ENCODE measurements at regions not wholly inside any gene's neighbourhood (a gene's known extent, or its start where the extent isn't known, plus 50 kb on each side); places are given as distances from the start of the nearest gene placed in this dataset.

GRCh38 chr2:8006626-8007025 is 675.2 kb upstream of the ID2 start:
- no peak for DNase-seq (ENCODE audit: extremely low read depth in 1 of 2, low read depth in 1 of 2)

- no peak for DNase-seq (ENCODE audit: extremely low read depth in 1 of 2, low read depth in 1 of 2)
Measured at GRCh38 chr2:8009010-8009597, 672.8 kb upstream of the ID2 start.

DNA sequence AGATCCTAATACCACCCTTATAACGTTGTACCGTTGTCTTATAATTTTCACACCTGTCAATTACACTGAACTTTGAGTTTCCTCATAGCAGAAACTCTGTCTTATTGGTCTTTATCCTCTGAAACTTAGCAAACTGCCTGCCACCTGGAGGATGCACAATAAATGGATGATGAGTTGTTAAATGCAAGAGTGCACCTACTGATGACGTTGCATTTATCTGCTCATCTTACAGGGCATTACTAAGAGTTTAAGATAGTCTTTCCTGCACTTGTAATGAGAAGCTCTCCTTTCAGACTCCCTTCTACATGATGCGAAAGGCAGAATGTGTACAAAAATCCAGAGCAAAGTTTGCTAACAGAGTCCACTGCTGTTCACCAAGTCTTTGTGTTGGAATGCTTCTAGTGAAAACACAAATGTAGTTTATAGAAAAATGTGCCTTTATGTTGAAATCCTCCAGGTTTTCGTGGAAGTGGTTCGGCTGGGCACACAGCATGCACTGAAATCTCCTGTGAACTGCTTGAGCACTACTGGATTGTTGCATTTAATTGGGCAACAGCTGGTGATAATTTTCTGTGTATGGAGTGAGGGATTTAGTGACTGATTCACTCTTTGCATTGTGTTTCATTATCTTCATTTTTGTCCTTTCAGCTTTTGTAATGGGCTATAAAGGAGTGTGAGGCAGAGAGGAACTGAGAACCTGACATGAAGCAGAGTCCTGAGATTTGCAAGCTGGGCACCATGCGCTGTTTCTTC is 665.8 kb upstream of the ID2 start:
- DNase-seq (ENCODE audit: extremely low read depth in 1 of 2, low read depth in 1 of 2), result no peak

DNA sequence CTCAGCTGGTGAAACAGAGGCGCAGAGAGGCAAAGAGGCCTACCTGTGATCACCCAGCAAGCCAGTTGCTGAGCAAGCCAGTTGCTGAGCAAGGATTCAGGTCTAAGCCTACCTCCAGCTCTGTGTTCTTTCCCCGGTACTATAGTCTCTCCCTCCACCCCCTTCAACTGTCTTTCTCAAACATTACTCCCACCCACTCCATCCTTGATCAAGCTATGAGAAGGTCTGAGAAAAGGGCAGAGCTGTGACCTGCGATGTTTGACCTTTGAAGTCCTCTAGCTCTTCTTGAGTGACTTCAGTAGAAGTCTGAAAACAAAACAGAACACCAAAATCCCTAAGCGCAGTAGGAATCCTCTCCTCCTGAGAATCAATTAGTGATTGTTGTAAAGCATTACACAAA is 665.2 kb upstream of the ID2 start:
- DNase-seq (ENCODE audit: extremely low read depth in 1 of 2, low read depth in 1 of 2), result no peak

- no peak for DNase-seq (ENCODE audit: extremely low read depth in 1 of 2, low read depth in 1 of 2)
Measured at GRCh38 chr2:8018956-8019355, 662.9 kb upstream of the ID2 start.

DNA sequence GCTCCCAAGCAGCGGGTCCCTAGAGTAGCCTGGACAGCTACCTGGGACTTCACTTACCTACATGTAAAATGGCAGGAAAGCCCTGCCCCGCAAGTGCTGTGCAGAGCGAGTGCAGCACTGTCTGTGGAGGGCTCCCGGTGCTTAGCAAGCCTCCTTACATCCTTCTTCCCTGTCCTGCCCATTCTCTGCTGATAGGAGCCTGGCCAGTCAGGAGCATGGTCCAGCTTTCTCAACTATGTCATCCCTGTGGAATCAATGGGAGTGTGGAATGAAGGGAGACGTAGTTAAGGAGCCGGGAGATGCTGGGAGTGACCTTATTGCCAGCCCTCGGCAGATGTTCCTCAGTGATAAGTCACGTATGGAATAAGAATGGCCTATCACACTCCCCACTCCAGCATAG is 661.9 kb upstream of the ID2 start:
- DNase-seq (ENCODE audit: extremely low read depth in 1 of 2, low read depth in 1 of 2), result no peak

GRCh38 chr2:8021921-8022320 is 659.9 kb upstream of the ID2 start:
- DNase-seq (ENCODE audit: extremely low read depth in 1 of 2, low read depth in 1 of 2), result no peak

DNA sequence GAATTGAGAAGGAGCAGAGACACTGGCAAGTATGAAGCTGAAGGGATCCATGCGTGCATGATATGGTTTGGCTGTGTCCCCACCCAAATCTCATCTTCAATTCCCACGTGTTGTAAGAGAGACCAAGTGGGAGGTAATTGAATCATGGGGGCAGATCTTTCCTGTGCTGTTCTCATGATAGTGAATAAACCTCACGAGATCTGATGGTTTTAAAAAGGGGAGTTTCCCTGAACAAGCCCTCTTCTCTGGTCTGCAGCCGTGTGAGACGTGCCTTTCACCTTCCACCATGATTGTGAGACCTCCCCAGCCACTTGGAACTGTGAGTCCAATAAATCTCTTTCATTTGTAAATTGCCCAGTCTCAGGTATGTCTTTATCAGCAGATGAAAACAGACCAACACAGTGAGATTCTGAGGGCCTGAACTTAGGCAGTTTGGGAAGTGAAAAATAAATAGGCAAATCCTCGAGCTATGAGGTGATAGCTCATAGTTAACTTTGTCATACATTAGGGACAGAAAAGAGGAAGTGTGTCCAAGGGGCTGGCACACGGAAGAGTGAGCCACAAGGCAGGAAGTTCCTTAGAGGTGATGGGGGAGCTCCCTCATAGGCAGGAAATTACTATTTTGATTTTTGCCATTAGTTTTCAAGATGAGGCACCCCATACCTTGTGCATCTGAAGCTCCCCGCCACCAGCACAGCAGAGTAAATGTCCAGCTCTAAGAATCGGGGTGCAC is 658.8 kb upstream of the ID2 start:
- no peak for DNase-seq (ENCODE audit: extremely low read depth in 1 of 2, low read depth in 1 of 2)

DNA sequence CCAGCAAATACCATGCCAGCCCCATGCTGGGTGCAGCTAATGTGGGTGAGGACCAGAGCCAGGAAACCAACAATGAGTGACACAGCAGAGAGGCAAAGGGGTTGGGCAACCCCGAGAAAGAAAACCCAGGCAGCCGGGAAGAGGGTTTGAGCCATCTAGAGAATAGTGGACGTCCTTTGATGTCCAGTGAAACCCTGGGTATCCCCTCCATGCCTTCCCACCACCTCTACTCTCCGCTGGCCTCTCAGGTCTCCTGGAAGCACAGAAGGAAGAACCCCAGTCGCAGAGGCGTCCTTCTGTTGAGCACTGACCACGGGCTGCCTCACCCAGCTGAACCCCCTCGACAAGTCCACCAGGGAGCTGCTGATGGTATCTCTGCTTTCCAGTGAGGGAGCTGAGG is 657.4 kb upstream of the ID2 start:
- DNase-seq (ENCODE audit: extremely low read depth in 1 of 2, low read depth in 1 of 2), result no peak

DNA sequence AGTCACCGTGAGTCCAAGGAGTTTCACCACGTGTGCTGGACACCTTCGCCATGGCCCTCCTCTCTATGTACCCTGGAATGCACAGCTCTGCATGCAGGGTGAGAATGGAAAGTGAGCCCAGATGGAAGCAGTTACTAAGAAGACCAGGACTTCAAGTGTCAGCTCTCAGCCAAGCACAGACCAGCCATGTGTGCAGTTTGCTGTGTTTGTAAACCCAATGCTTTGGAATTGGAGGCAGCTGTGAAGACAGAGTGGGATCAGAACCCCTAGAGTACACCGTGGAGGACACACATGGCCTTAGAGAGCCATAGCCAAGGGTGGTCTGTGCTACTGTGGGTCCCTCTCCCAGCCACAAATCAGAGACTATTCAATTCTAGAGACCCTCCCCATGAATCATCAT is 655.5 kb upstream of the ID2 start:
- DNase-seq (ENCODE audit: extremely low read depth in 1 of 2, low read depth in 1 of 2), result no peak

DNA sequence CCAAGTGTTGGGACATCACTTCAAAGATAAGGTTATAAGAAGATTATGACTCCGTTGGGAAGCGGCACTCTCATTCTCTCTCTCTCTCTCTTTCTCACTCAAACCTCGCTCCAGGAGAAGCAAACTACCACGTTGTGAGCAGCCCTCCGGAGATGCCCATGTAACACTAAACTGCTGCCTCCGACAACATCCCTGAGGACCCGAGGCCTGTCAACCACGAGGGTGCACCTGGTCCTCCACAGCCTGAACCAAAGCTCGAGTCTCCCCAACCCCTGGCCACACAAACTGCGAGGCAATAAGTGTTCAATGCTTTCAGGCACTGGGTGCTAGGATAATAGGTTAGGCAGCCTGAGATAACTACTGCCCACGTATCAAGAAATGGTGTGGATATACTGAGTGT is 654.5 kb upstream of the ID2 start:
- no peak for DNase-seq (ENCODE audit: extremely low read depth in 1 of 2, low read depth in 1 of 2)

DNA sequence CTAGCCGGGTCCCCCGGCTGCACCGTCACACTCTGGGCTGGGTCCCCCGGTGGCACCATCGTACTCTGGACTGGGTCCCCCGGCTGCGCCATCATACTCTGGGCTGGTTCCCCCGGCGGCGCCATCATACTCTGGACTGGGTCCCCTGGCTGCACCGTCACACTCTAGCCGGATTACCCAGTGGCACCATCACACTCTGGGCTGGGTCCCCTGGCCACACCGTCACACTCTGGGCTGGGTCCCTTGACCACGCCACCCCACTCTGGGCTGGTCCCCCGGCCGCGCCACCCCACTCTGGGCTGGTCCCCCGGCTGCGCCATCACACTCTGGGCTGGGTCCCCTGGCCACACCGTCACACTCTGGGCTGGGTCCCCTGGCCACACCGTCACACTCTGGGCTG is 653.8 kb upstream of the ID2 start:
- no peak for DNase-seq (ENCODE audit: extremely low read depth in 1 of 2, low read depth in 1 of 2)

- no peak for DNase-seq (ENCODE audit: extremely low read depth in 1 of 2, low read depth in 1 of 2)
Measured at GRCh38 chr2:8028436-8028835, 653.4 kb upstream of the ID2 start.

DNA sequence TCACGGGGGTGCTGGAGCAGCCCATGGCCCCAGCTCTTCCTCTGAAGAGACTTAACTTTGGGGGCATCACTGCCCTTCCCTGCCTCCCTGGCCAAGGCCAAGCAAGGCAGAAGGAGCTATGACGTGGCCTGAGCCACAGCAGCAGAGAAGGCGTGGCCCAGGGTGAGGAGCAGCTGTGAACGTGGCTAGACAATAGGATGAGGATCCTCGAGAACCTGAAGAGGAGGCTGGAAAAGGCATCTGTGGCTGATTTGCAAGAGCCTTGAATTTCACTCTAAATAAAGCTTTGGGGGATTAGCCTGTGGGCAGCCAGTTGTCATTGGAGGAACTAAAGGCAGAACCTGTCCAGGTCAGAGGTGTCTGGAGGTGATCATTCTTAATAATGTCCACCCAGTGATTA is 652.9 kb upstream of the ID2 start:
- DNase-seq (ENCODE audit: extremely low read depth in 1 of 2, low read depth in 1 of 2), result no peak

DNA sequence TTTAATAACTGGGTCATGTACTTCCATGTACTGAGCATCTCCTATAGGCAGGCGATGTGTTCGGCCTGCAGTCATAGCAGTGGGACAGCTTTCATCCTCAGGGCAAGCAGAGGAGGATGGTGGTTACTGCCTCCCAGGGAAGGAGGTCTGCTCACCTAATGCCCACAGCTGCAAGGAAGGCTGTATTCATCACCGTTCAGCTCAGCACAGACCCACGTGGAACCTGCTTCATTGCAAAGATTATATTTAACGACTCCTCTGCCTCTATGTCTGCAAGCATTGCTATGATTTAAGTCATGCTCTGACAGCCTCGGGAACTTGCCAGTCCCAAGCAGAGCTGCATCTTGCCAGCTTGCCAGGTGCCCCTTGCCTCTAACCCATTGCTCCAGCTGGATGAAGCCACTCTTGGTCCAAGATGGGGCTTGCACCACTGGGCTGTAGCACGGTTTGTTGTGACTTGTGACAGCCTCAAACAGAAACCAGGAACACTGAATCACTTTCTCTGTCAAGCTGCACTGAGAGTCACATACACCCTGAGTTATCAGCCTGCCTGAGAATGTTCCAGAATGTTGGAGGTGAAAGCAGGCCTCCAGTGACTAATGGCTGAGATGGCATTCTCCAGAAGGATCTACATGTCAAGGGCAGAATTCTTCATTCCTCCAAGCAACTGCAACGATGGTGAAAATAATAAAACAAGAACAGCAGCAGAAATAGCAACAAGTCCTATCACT is 651.1 kb upstream of the ID2 start:
- DNase-seq (ENCODE audit: extremely low read depth in 1 of 2, low read depth in 1 of 2), result no peak

GRCh38 chr2:8031370-8031769 is 650.5 kb upstream of the ID2 start:
- DNase-seq (ENCODE audit: extremely low read depth in 1 of 2, low read depth in 1 of 2), result no peak

- DNase-seq (ENCODE audit: extremely low read depth in 1 of 2, low read depth in 1 of 2), result no peak
Measured at GRCh38 chr2:8033546-8034096, 648.2 kb upstream of the ID2 start.

DNA sequence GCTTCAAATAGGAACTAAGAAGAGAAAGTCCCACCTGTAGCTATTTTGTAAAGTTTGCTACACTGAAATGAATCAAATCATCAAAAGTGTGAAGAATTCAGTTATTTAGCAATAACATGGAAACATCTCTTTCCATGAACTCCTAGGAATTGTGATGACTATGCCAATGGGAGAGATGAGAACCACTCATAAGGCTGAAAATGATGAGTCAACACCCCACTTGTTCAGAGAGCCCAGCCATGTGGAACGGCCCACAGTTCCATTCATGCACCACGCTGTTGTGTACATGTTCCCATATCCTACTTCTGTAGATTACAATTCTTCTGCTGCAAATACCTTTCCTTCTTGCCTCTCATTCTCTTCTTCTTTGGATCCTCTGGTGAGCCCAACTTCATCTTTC is 645.5 kb upstream of the ID2 start:
- no peak for DNase-seq (ENCODE audit: extremely low read depth in 1 of 2, low read depth in 1 of 2)

DNA sequence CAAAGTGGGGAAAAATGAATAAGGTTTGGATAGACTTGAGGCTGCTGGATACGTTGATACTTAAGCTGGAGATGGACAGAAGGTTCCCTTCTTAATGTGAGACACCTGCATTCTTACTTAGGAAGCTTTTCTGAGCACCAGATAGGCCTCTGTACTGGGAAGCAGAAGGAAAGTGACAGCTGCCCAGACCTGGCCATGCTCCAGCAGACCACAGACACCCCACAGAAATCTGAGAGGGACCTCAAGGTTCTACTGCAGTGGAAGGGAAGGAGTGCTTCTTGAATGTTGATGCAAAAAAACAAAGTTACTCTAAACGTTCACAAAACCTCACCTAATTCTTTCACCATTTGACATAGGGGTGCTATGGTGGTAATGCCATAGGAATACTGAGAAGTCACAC is 642.1 kb upstream of the ID2 start:
- no peak for DNase-seq (ENCODE audit: extremely low read depth in 1 of 2, low read depth in 1 of 2)

GRCh38 chr2:8043295-8043694 is 638.6 kb upstream of the ID2 start:
- no peak for DNase-seq (ENCODE audit: extremely low read depth in 1 of 2, low read depth in 1 of 2)

DNA sequence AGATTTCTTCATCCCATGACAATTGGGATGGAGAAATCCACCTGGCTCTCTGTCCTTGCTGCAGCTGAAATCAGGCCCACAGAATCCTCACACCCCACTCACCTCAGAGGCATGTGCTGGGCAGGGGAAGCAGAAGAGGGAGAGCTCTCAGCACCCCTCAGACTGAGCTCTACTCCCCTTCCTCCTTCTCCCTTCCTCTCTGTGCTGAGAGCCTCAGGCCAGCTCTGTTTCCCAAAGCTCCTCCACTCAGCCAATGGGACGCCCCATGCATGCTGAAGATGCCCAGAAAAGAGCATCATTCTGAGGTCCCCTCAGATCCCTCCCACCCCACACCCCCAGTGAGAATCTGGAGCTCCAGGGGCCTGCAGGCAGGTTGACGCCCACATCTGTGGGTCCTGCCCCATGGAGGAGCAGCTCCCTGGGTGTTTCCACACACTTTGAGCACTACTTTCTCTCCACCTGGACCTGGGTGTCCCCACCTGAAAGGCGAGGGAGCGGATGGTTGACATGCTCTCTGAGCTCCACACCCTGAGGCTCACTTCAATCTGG is 637.7 kb upstream of the ID2 start:
- DNase-seq (ENCODE audit: extremely low read depth in 1 of 2, low read depth in 1 of 2), result no peak
